SK-N-SH treated with all-trans-retinoic acid at 6 μM for 48 hours (cell line): ENCODE measurements at regions not wholly inside any gene's neighbourhood (a gene's known extent, or its start where the extent isn't known, plus 50 kb on each side); places are given as distances from the start of the nearest gene placed in this dataset.

Experiments used
- ATAC-seq: fragments of 200-7000 bp; cut with Tn5 transposase; 3 replicates; pipeline ENCODE4 v1.9.1; 2020; ENCODE audit warnings: mild to moderate bottlenecking, moderate library complexity
- ARNTL ChIP-seq: fragments of 450-650 bp; formaldehyde crosslinking; IDR thresholded peaks from 2 replicates; pipeline ENCODE4 v1.5.0; 2020; ENCODE audit warnings: low read depth, mild to moderate bottlenecking, moderate library complexity, borderline replicate concordance
- BACH2 ChIP-seq: fragments of 250-450 bp; sonication (Bioruptor Pico); IDR thresholded peaks from 2 replicates; pipeline ENCODE4 v1.9.0; 2021; ENCODE audit warnings: mild to moderate bottlenecking, borderline replicate concordance
- CSDC2 ChIP-seq: fragments of 250-450 bp; sonication (Bioruptor Pico); IDR thresholded peaks from 2 replicates; pipeline ENCODE4 v1.5.0; 2020; ENCODE audit warnings: mild to moderate bottlenecking, moderate library complexity
- CSRNP3 ChIP-seq: fragments of 250-450 bp; sonication (Bioruptor Pico); IDR thresholded peaks from 2 replicates; pipeline ENCODE4 v1.5.1; 2021; ENCODE audit warnings: mild to moderate bottlenecking, moderate library complexity
- ESRRG ChIP-seq: fragments of 250-450 bp; sonication (Bioruptor Pico); IDR thresholded peaks from 2 replicates; pipeline ENCODE4 v1.6.1; 2021; ENCODE audit warnings: mild to moderate bottlenecking
- ISL1 ChIP-seq: fragments of 250-450 bp; sonication (Bioruptor Pico); IDR thresholded peaks from 2 replicates; pipeline ENCODE4 v2.1.2; 2022; ENCODE audit warnings: mild to moderate bottlenecking, moderate library complexity
- OSR1 ChIP-seq: fragments of 250-450 bp; sonication (Bioruptor Pico); IDR thresholded peaks from 2 replicates; pipeline ENCODE4 v1.8.0; 2022; ENCODE audit warnings: moderate library complexity, mild to moderate bottlenecking, inconsistent platforms
- PATZ1 ChIP-seq: fragments of 250-450 bp; sonication (Bioruptor Pico); IDR thresholded peaks from 2 replicates; pipeline ENCODE4 v1.8.0; 2020; ENCODE audit warnings: mild to moderate bottlenecking, moderate library complexity, borderline replicate concordance
- POU6F1 ChIP-seq: fragments of 250-450 bp; sonication (Bioruptor Pico); IDR thresholded peaks from 2 replicates; pipeline ENCODE4 v1.8.0; 2021; ENCODE audit warnings: low read depth, mild to moderate bottlenecking, moderate library complexity, borderline replicate concordance
- PPARA ChIP-seq: fragments of 250-450 bp; sonication (Bioruptor Pico); IDR thresholded peaks from 2 replicates; pipeline ENCODE4 v1.5.0; 2020; ENCODE audit warnings: mild to moderate bottlenecking, borderline replicate concordance
- RARB ChIP-seq: fragments of 250-450 bp; sonication (Bioruptor Pico); IDR thresholded peaks from 2 replicates; pipeline ENCODE4 v1.8.0; 2021; ENCODE audit warnings: mild to moderate bottlenecking, moderate library complexity
- SNAI2 ChIP-seq: fragments of 250-450 bp; sonication (Bioruptor Pico); IDR thresholded peaks from 2 replicates; pipeline ENCODE4 v1.5.0; 2020; ENCODE audit warnings: mild to moderate bottlenecking, moderate library complexity
- TCF4 ChIP-seq: fragments of 250-450 bp; sonication (Bioruptor Pico); IDR thresholded peaks from 2 replicates; pipeline ENCODE4 v1.8.0; 2021; ENCODE audit warnings: mild to moderate bottlenecking, moderate library complexity, borderline replicate concordance
- TOX ChIP-seq: fragments of 250-450 bp; sonication (Bioruptor Pico); IDR thresholded peaks from 2 replicates; pipeline ENCODE4 v1.8.0; 2021; ENCODE audit warnings: mild to moderate bottlenecking, moderate library complexity, borderline replicate concordance
- TSHZ2 ChIP-seq: fragments of 250-450 bp; sonication (Bioruptor Pico); IDR thresholded peaks from 2 replicates; pipeline ENCODE4 v1.5.0; 2020; ENCODE audit warnings: mild to moderate bottlenecking, moderate library complexity
- ZC3H10 ChIP-seq: fragments of 250-450 bp; sonication (Bioruptor Pico); IDR thresholded peaks from 2 replicates; pipeline ENCODE4 v1.5.1; 2021; ENCODE audit warnings: mild to moderate bottlenecking, moderate library complexity
- ZFP30 ChIP-seq: fragments of 450-650 bp; formaldehyde crosslinking; IDR thresholded peaks from 2 replicates; pipeline ENCODE4 v1.5.0; 2022; ENCODE audit warnings: mild to moderate bottlenecking, moderate library complexity
- ZNF565 ChIP-seq: fragments of 450-650 bp; formaldehyde crosslinking; conservative IDR thresholded peaks from 2 replicates; pipeline ENCODE4 v1.5.0; 2020; ENCODE audit warnings: low read depth, mild to moderate bottlenecking, moderate library complexity
- ZNF70 ChIP-seq: fragments of 450-650 bp; formaldehyde crosslinking; IDR thresholded peaks from 2 replicates; pipeline ENCODE4 v1.5.0; 2020; ENCODE audit warnings: mild to moderate bottlenecking, moderate library complexity
- ZNF8 ChIP-seq: fragments of 450-650 bp; formaldehyde crosslinking; IDR thresholded peaks from 2 replicates; pipeline ENCODE4 v1.5.0; 2020; ENCODE audit warnings: mild to moderate bottlenecking, moderate library complexity

GRCh38 chr12:32995623-32996022, 99.0 kb upstream of the PKP2 start:
- TF ChIP-seq ZC3H10 (CRISPR knock-in tag) (no peak), CSDC2 (CRISPR knock-in tag) (no peak), TCF4 (no peak), RARB (no peak), TOX (CRISPR knock-in tag) (no peak), POU6F1 (CRISPR knock-in tag) (no peak), PATZ1 (CRISPR knock-in tag) (no peak), BACH2 (no peak), CSRNP3 (CRISPR knock-in tag) (no peak), ARNTL (CRISPR knock-in tag) (no peak), ZNF8 (CRISPR knock-in tag) (no peak), SNAI2 (CRISPR knock-in tag) (no peak), PPARA (no peak)
- no peak for ATAC-seq

GRCh38 chr12:32993404-32993803, 96.8 kb upstream of the PKP2 start:
- ATAC-seq = no peak
- TF ChIP-seq PPARA (no peak), ZFP30 (CRISPR knock-in tag) (no peak), BACH2 (no peak), TSHZ2 (CRISPR knock-in tag) (no peak), ZNF565 (CRISPR knock-in tag) (no peak), PATZ1 (CRISPR knock-in tag) (no peak)

GRCh38 chr12:32989705-32990104, 93.1 kb upstream of the PKP2 start:
- TF ChIP-seq ZNF70 (CRISPR knock-in tag) = no peak
- TF ChIP-seq ARNTL (CRISPR knock-in tag) = no peak
- TF ChIP-seq BACH2 = no peak
- TF ChIP-seq RARB = no peak
- TF ChIP-seq POU6F1 (CRISPR knock-in tag) = no peak
- no peak for TF ChIP-seq ZFP30 (CRISPR knock-in tag)
- no peak for TF ChIP-seq SNAI2 (CRISPR knock-in tag)
- no peak for TF ChIP-seq ZNF8 (CRISPR knock-in tag)
- no peak for TF ChIP-seq CSRNP3 (CRISPR knock-in tag)
- TF ChIP-seq PPARA = no peak
- TF ChIP-seq ESRRG = no peak
- TF ChIP-seq ISL1 = no peak
- no peak for TF ChIP-seq CSDC2 (CRISPR knock-in tag)
- TF ChIP-seq OSR1 = no peak
- ATAC-seq = no peak
